ENCODE measurements at regions not wholly inside any gene's neighbourhood (a gene's known extent, or its start where the extent isn't known, plus 50 kb on each side); places are given as distances from the start of the nearest gene placed in this dataset. TPM values are rescaled to one million over a fixed set of nuclear protein-coding genes. Genes with fewer than 3 reads are reported as not detected.

- Histone ChIP-seq H3K9ac (ENCODE audit: low read depth in 1 of 3, low read length in 3 of 3) (no peak overlapping the region), H3K4me1 (ENCODE audit: control insufficient read depth in 3 of 3, insufficient read depth in 3 of 3, low read length in 3 of 3) (no peaks in the 10 kb centered on the region), H3K9me3 (ENCODE audit: control insufficient read depth in 3 of 3, low read length in 3 of 3) (peaks cover 0 to 3% (median 0%) of the 10 kb centered on the region in 3 donors), H3K27me3 (ENCODE audit: control insufficient read depth in 3 of 3, insufficient read depth in 3 of 3, low read length in 3 of 3) (no peaks in the 10 kb centered on the region), H3K27ac (ENCODE audit: low read depth, low read length) (no peak overlapping the region), H3K36me3 (ENCODE audit: control insufficient read depth in 3 of 3, insufficient read depth in 3 of 3, low read length in 3 of 3) (no peaks in the 10 kb centered on the region), H3K4me3 (ENCODE audit: low read length in 3 of 3) (no peak overlapping the region)
Measured at GRCh38 chr5:44454002-44454401, 64.8 kb upstream of the FGF10 start.

- Histone ChIP-seq H3K9me3 (ENCODE audit: control insufficient read depth in 3 of 3, low read length in 3 of 3) (no peaks in the 10 kb centered on the region), H3K4me1 (ENCODE audit: control insufficient read depth in 3 of 3, insufficient read depth in 3 of 3, low read length in 3 of 3) (no peaks in the 10 kb centered on the region), H3K36me3 (ENCODE audit: control insufficient read depth in 3 of 3, insufficient read depth in 3 of 3, low read length in 3 of 3) (no peaks in the 10 kb centered on the region), H3K27me3 (ENCODE audit: control insufficient read depth in 3 of 3, insufficient read depth in 3 of 3, low read length in 3 of 3) (no peaks in the 10 kb centered on the region), H3K27ac (ENCODE audit: low read depth, low read length) (no peak overlapping the region), H3K9ac (ENCODE audit: low read depth in 1 of 3, low read length in 3 of 3) (no peak overlapping the region), H3K4me3 (ENCODE audit: low read length in 3 of 3) (no peak overlapping the region)
Measured at GRCh38 chr5:44446399-44446798, 57.2 kb upstream of the FGF10 start.

- H3K27ac ChIP-seq (ENCODE audit: low read depth, low read length) = no peak overlapping the region
- H3K4me3 ChIP-seq (ENCODE audit: low read length in 3 of 3) = no peak overlapping the region
- no peak overlapping the region for H3K9ac ChIP-seq (ENCODE audit: low read depth in 1 of 3, low read length in 3 of 3)
- H3K4me1 ChIP-seq (ENCODE audit: control insufficient read depth in 3 of 3, insufficient read depth in 3 of 3, low read length in 3 of 3) = no peaks in the 10 kb centered on the region
- H3K9me3 ChIP-seq (ENCODE audit: control insufficient read depth in 3 of 3, low read length in 3 of 3) = no peaks in the 10 kb centered on the region
- peaks cover 0 to 2% (median 0%) of the 10 kb centered on the region in 3 donors for H3K27me3 ChIP-seq (ENCODE audit: control insufficient read depth in 3 of 3, insufficient read depth in 3 of 3, low read length in 3 of 3)
- no peaks in the 10 kb centered on the region for H3K36me3 ChIP-seq (ENCODE audit: control insufficient read depth in 3 of 3, insufficient read depth in 3 of 3, low read length in 3 of 3)
Measured at GRCh38 chr5:44443172-44443571, 54.0 kb upstream of the FGF10 start.

- Histone ChIP-seq H3K27ac (ENCODE audit: low read depth, low read length) (no peak overlapping the region), H3K4me3 (ENCODE audit: low read length in 3 of 3) (no peak overlapping the region), H3K27me3 (ENCODE audit: control insufficient read depth in 3 of 3, insufficient read depth in 3 of 3, low read length in 3 of 3) (peaks cover 0 to 2% (median 0%) of the 10 kb centered on the region in 3 donors), H3K9ac (ENCODE audit: low read depth in 1 of 3, low read length in 3 of 3) (no peak overlapping the region), H3K36me3 (ENCODE audit: control insufficient read depth in 3 of 3, insufficient read depth in 3 of 3, low read length in 3 of 3) (no peaks in the 10 kb centered on the region), H3K4me1 (ENCODE audit: control insufficient read depth in 3 of 3, insufficient read depth in 3 of 3, low read length in 3 of 3) (no peaks in the 10 kb centered on the region), H3K9me3 (ENCODE audit: control insufficient read depth in 3 of 3, low read length in 3 of 3) (no peaks in the 10 kb centered on the region)
Measured at GRCh38 chr5:44441460-44441859, 52.2 kb upstream of the FGF10 start.

GRCh38 chr5:44440186-44440585, 51.0 kb upstream of the FGF10 start:
- Histone ChIP-seq H3K9me3 (ENCODE audit: control insufficient read depth in 3 of 3, low read length in 3 of 3) (no peaks in the 10 kb centered on the region), H3K4me3 (ENCODE audit: low read length in 3 of 3) (no peak overlapping the region), H3K27ac (ENCODE audit: low read depth, low read length) (no peak overlapping the region), H3K4me1 (ENCODE audit: control insufficient read depth in 3 of 3, insufficient read depth in 3 of 3, low read length in 3 of 3) (no peaks in the 10 kb centered on the region), H3K27me3 (ENCODE audit: control insufficient read depth in 3 of 3, insufficient read depth in 3 of 3, low read length in 3 of 3) (peaks cover 0 to 2% (median 0%) of the 10 kb centered on the region in 3 donors), H3K36me3 (ENCODE audit: control insufficient read depth in 3 of 3, insufficient read depth in 3 of 3, low read length in 3 of 3) (no peaks in the 10 kb centered on the region), H3K9ac (ENCODE audit: low read depth in 1 of 3, low read length in 3 of 3) (no peak overlapping the region)

Small RNA genes lying in the stretch of these regions (small RNA-seq; reads per million reads assigned to genes)
- not detected for gene RN7SL383P

Measured in skeletal muscle tissue (tissue), 4 donors.